Liver (tissue), 8 donors: ENCODE measurements at regions not wholly inside any gene's neighbourhood (a gene's known extent, or its start where the extent isn't known, plus 50 kb on each side); places are given as distances from the start of the nearest gene placed in this dataset.

Experiments
- DNase-seq: peaks from one replicate; pipeline ENCODE4 v3.0.0-alpha.2; 2017; ENCODE audit warnings: low spot score
- H3K27ac ChIP-seq, 2 donors: one replicate each; pipeline ENCODE4 v1.7.0; 2013; ENCODE audit warnings: inconsistent platforms in 2 of 2, low read length in 2 of 2, control low read depth in 1 of 2, low read depth in 1 of 2, mild to moderate bottlenecking in 1 of 2
- H3K27me3 ChIP-seq, 4 donors: one replicate each; pipeline versions ENCODE4 v1.6.1 to v1.7.0; 2013; ENCODE audit warnings: low read length in 3 of 4, inconsistent platforms in 1 of 4, mild to moderate bottlenecking in 1 of 4, moderate library complexity in 1 of 4; ENCODE audit not compliant: control insufficient read depth in 4 of 4, insufficient read depth in 4 of 4
- H3K36me3 ChIP-seq, 4 donors: one replicate each; pipeline versions ENCODE4 v1.6.1 to v1.7.0; 2013; ENCODE audit warnings: low read length in 3 of 4, mild to moderate bottlenecking in 3 of 4, low read depth in 1 of 4, moderate library complexity in 1 of 4; ENCODE audit not compliant: control insufficient read depth in 4 of 4, insufficient read depth in 3 of 4
- H3K4me1 ChIP-seq, 4 donors: one replicate each; pipeline versions ENCODE4 v1.6.1 to v1.7.0; 2013; ENCODE audit warnings: low read length in 3 of 4, mild to moderate bottlenecking in 3 of 4, moderate library complexity in 1 of 4; ENCODE audit not compliant: control insufficient read depth in 4 of 4, insufficient read depth in 4 of 4
- H3K4me3 ChIP-seq, 3 donors: one replicate each; pipeline versions ENCODE4 v1.6.1 to v1.7.0; 2013; ENCODE audit warnings: low read length in 3 of 3, control low read depth in 1 of 3, low read depth in 1 of 3, mild to moderate bottlenecking in 1 of 3
- H3K9ac ChIP-seq, 2 donors: one replicate each; pipeline ENCODE4 v1.7.0; 2013; ENCODE audit warnings: low read length in 2 of 2, mild to moderate bottlenecking in 2 of 2, moderate library complexity in 2 of 2, control low read depth in 1 of 2, low read depth in 1 of 2
- H3K9me3 ChIP-seq, 4 donors: one replicate each; pipeline versions ENCODE4 v1.6.1 to v1.7.0; 2013; ENCODE audit warnings: low read length in 3 of 4; ENCODE audit not compliant: control insufficient read depth in 4 of 4
- CTCF ChIP-seq: fragments of 150-350 bp; IDR thresholded peaks from 2 replicates; pipeline ENCODE4 v1.5.1; 2017; ENCODE audit warnings: improper control_type of control experiment, low read depth, low read length; ENCODE audit not compliant: missing input control
- EGR1 ChIP-seq, 2 donors: IDR thresholded peaks; 2 replicates each; pipeline ENCODE4 v1.6.1; 2016 to 2018; ENCODE audit warnings: antibody characterized with exemption in 2 of 2, low read depth in 2 of 2
- GABPA ChIP-seq, 2 donors: IDR thresholded peaks in 1 of 2; conservative IDR thresholded peaks in 1 of 2; 2 replicates each; pipeline ENCODE4 v1.6.1; 2016; ENCODE audit warnings: antibody characterized with exemption in 2 of 2, mild to moderate bottlenecking in 1 of 2, moderate library complexity in 1 of 2
- HNF4A ChIP-seq, 2 donors: conservative IDR thresholded peaks; 2 replicates each; pipeline ENCODE4 v1.6.1; 2016; ENCODE audit warnings: antibody characterized with exemption in 2 of 2, mild to moderate bottlenecking in 2 of 2
- HNF4G ChIP-seq: IDR thresholded peaks from 2 replicates; pipeline ENCODE4 v1.6.1; 2016; ENCODE audit warnings: antibody characterized with exemption
- JUND ChIP-seq, 2 donors: IDR thresholded peaks; 2 replicates each; pipeline ENCODE4 v1.6.1; 2016; ENCODE audit warnings: antibody characterized with exemption in 2 of 2
- NR2F2 ChIP-seq: IDR thresholded peaks from 2 replicates; pipeline ENCODE4 v1.6.1; 2016; ENCODE audit warnings: antibody characterized with exemption
- RAD21 ChIP-seq, 2 donors: IDR thresholded peaks; 2 replicates each; pipeline ENCODE4 v1.6.1; 2016; ENCODE audit warnings: antibody characterized with exemption in 2 of 2, mild to moderate bottlenecking in 2 of 2
- RXRA ChIP-seq, 2 donors: IDR thresholded peaks; 2 replicates each; pipeline ENCODE4 v1.6.1; 2017 to 2018; ENCODE audit warnings: antibody characterized with exemption in 2 of 2, mild to moderate bottlenecking in 1 of 2
- YY1 ChIP-seq: IDR thresholded peaks from 2 replicates; pipeline ENCODE4 v1.6.1; 2016; ENCODE audit warnings: antibody characterized with exemption, mild to moderate bottlenecking
- WGBS: extraction: QIAGEN DNeasy Blood & Tissue Kit; methylation state at CpG from one replicate; pipeline ENCODE4 v1.1.7; 2013; 5-methylcytosine and 5-hydroxymethylcytosine counted together
- TF ChIP-seq, protein P1 (sequence below): IDR thresholded peaks from 2 replicates; pipeline ENCODE4 v1.6.1; 2016; ENCODE audit warnings: antibody characterized with exemption, mild to moderate bottlenecking
- donor health status: healthy.
- donor health status: healthy.
- donor health status: healthy.
- donor health status: healthy.
- donor health status: healthy.

- H3K4me3 ChIP-seq = no peak overlapping the region
- TF ChIP-seq YY1 = no peak
- TF ChIP-seq NR2F2 = no peak
- no peak for TF ChIP-seq EGR1 (IDR thresholded peaks at IDR 0.05; ENCODE audit: low read depth in 2 of 2)
- TF ChIP-seq, protein P1, sequence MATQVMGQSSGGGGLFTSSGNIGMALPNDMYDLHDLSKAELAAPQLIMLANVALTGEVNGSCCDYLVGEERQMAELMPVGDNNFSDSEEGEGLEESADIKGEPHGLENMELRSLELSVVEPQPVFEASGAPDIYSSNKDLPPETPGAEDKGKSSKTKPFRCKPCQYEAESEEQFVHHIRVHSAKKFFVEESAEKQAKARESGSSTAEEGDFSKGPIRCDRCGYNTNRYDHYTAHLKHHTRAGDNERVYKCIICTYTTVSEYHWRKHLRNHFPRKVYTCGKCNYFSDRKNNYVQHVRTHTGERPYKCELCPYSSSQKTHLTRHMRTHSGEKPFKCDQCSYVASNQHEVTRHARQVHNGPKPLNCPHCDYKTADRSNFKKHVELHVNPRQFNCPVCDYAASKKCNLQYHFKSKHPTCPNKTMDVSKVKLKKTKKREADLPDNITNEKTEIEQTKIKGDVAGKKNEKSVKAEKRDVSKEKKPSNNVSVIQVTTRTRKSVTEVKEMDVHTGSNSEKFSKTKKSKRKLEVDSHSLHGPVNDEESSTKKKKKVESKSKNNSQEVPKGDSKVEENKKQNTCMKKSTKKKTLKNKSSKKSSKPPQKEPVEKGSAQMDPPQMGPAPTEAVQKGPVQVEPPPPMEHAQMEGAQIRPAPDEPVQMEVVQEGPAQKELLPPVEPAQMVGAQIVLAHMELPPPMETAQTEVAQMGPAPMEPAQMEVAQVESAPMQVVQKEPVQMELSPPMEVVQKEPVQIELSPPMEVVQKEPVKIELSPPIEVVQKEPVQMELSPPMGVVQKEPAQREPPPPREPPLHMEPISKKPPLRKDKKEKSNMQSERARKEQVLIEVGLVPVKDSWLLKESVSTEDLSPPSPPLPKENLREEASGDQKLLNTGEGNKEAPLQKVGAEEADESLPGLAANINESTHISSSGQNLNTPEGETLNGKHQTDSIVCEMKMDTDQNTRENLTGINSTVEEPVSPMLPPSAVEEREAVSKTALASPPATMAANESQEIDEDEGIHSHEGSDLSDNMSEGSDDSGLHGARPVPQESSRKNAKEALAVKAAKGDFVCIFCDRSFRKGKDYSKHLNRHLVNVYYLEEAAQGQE = no peak
- no peak for TF ChIP-seq RAD21 (IDR thresholded peaks at IDR 0.05)
- TF ChIP-seq HNF4G = no peak
- no peak for TF ChIP-seq RXRA (IDR thresholded peaks at IDR 0.05)
- no peak for TF ChIP-seq GABPA (IDR thresholded peaks at IDR 0.05 in 1 of 2, conservative IDR thresholded peaks at IDR 0.05 in 1 of 2)
- TF ChIP-seq CTCF = no peak
- TF ChIP-seq JUND (IDR thresholded peaks at IDR 0.05) = no peak
- no peak for TF ChIP-seq HNF4A (conservative IDR thresholded peaks at IDR 0.05)
- WGBS = 52% methylated on average over 2 of the region's 2 CpGs
Measured at GRCh38 chr5:3424946-3425345, 170.7 kb upstream of the IRX1 start.

DNA sequence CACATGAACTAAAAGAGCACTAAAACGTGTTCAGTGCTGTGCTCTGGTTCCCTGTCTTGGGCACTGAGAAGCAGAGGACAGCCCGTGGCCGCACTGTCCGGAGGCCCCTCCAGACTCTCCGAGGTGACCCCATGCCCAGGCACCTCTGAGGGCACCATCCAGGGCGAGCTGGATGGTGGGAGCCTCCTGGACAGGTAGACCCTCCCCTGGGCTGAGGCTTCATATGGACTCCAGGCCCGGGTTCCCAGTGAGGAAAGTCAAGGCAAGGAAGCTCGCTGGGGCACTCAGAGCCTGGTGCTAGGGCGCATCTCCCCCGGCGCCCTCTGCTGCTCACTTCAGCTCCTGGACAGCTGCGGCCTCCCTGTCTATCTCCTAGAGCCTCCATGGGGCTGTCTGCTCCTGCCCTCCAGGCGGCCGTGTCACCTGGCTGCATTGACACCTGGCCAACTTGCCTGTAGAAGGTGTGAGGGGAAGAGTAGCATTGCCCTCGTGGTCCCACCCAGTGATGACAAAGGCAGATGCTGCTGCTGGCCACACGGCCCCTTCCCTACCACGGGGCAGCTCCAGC is 178.2 kb upstream of the IRX1 start:
- no peak overlapping the region for H3K4me3 ChIP-seq
- no peak overlapping the region for H3K27ac ChIP-seq
- no peaks in the 10 kb centered on the region for H3K4me1 ChIP-seq
- no peaks in the 10 kb centered on the region for H3K36me3 ChIP-seq
- 68% methylated on average over 17 of the region's 17 CpGs for WGBS
- H3K9ac ChIP-seq = no peak overlapping the region
- peaks cover 0 to 2% (median 0%) of the 10 kb centered on the region in 4 donors for H3K9me3 ChIP-seq
- TF ChIP-seq CTCF = no peak
- no peak for TF ChIP-seq EGR1 (IDR thresholded peaks at IDR 0.05; ENCODE audit: low read depth in 2 of 2)
- no peak for TF ChIP-seq RAD21 (IDR thresholded peaks at IDR 0.05)
- no peak for DNase-seq
- no peaks in the 10 kb centered on the region for H3K27me3 ChIP-seq

More at GRCh38 chr5:3424946-3425345, 170.7 kb upstream of the IRX1 start:
- no peak for DNase-seq
- H3K9ac ChIP-seq = no peak overlapping the region
- H3K36me3 ChIP-seq = no peaks in the 10 kb centered on the region
- H3K27me3 ChIP-seq = no peaks in the 10 kb centered on the region
- H3K9me3 ChIP-seq = peaks cover 0 to 1% (median 0%) of the 10 kb centered on the region in 4 donors
- no peak overlapping the region for H3K27ac ChIP-seq
- no peaks in the 10 kb centered on the region for H3K4me1 ChIP-seq
